GM06990 (cell line): ENCODE measurements at regions not wholly inside any gene's neighbourhood (a gene's known extent, or its start where the extent isn't known, plus 50 kb on each side); places are given as distances from the start of the nearest gene placed in this dataset.

Source experiments
- DNase-seq: peaks from one replicate; pipeline ENCODE4 v3.0.0-alpha.2; 2011; ENCODE audit not compliant: insufficient read length; ENCODE audit errors: extremely low read depth
- H3K27me3 ChIP-seq: replicated peaks from 2 replicates; pipeline ENCODE4 v1.6.0; 2011; ENCODE audit warnings: low read length; ENCODE audit not compliant: control insufficient read depth, insufficient read depth
- H3K36me3 ChIP-seq: 2 replicates; pipeline ENCODE4 v1.5.1; 2011; ENCODE audit warnings: low read length; ENCODE audit not compliant: control insufficient read depth, insufficient read depth
- H3K4me3 ChIP-seq: replicated peaks from 2 replicates; pipeline ENCODE4 v1.5.1; 2011; ENCODE audit warnings: low read depth, mild to moderate bottlenecking, control low read depth, low read length
- CTCF ChIP-seq: IDR thresholded peaks from 2 replicates; pipeline ENCODE4 v1.5.1; 2011; ENCODE audit warnings: low read length, control low read depth, mild to moderate bottlenecking, inconsistent platforms; ENCODE audit not compliant: insufficient read depth, poor library complexity, severe bottlenecking

- no peak for TF ChIP-seq CTCF
- DNase-seq = no peak
- Histone ChIP-seq H3K36me3 (no peaks in the 10 kb centered on the region), H3K27me3 (no peaks in the 10 kb centered on the region; the same call in none of the 2 replicates), H3K4me3 (no peak overlapping the region)
Observed at GRCh38 chr9:91023741-91024140, 222.1 kb downstream of the SYK start.

- TF ChIP-seq CTCF = no peak
- H3K4me3 ChIP-seq = no peak overlapping the region
- no peak for DNase-seq
- H3K36me3 ChIP-seq = no peaks in the 10 kb centered on the region
- no peaks in the 10 kb centered on the region; the same call in none of the 2 replicates for H3K27me3 ChIP-seq
Observed at GRCh38 chr9:91024841-91025240, 223.2 kb downstream of the SYK start.

GRCh38 chr9:91025856-91026255 lies 224.2 kb downstream of the SYK start:
- Histone ChIP-seq H3K36me3 (no peaks in the 10 kb centered on the region), H3K4me3 (no peak overlapping the region), H3K27me3 (no peaks in the 10 kb centered on the region; the same call in none of the 2 replicates)
- DNase-seq = no peak
- TF ChIP-seq CTCF = no peak

GRCh38 chr9:91026266-91026665 lies 224.6 kb downstream of the SYK start:
- H3K4me3 ChIP-seq = no peak overlapping the region
- DNase-seq = no peak
- H3K27me3 ChIP-seq = no peaks in the 10 kb centered on the region; the same call in none of the 2 replicates
- no peaks in the 10 kb centered on the region for H3K36me3 ChIP-seq
- no peak for TF ChIP-seq CTCF

GRCh38 chr9:91027005-91027404 lies 225.4 kb downstream of the SYK start:
- TF ChIP-seq CTCF = no peak
- Histone ChIP-seq H3K27me3 (no peaks in the 10 kb centered on the region; the same call in none of the 2 replicates), H3K36me3 (no peaks in the 10 kb centered on the region), H3K4me3 (no peak overlapping the region)
- DNase-seq = no peak
